ENCODE measurements at regions not wholly inside any gene's neighbourhood (a gene's known extent, or its start where the extent isn't known, plus 50 kb on each side); places are given as distances from the start of the nearest gene placed in this dataset.

- H3K4me3 Mint-ChIP-seq: no peak overlapping the region
- H3K9me3 Mint-ChIP-seq (ENCODE audit: insufficient read depth): no peaks in the 10 kb centered on the region
- ATAC-seq (ENCODE audit: low read depth) (no peak), DNase-seq (no peak)
- H3K27ac ChIP-seq (ENCODE audit: low read length in 2 of 2): no peak overlapping the region
- ChIA-PET POLR2A (no interaction called here), CTCF (interaction anchor here (1.1 kb wide), 1 partner anchor 71 kb away, joined by 3 read pairs; no protein-coding TSS in a partner anchor)
- no peak overlapping the region for H3K4me2 ChIP-seq (replicated peaks; ENCODE audit: low read depth, low read length, poor library complexity, severe bottlenecking)
- H3K27me3 ChIP-seq (replicated peaks in 1 of 4; ENCODE audit: control extremely low read depth in 1 of 4, control insufficient read depth in 3 of 4, insufficient read depth in 4 of 4, low read length in 3 of 4): no peaks in the 10 kb centered on the region
- no peak overlapping the region for H3K9ac ChIP-seq (ENCODE audit: low read length)
- H3K4me3 ChIP-seq (ENCODE audit: control extremely low read depth in 1 of 5, extremely low read depth in 1 of 5, insufficient read depth in 1 of 5, low read depth in 2 of 5, low read length in 4 of 5): no peak overlapping the region
- H3K79me2 ChIP-seq (ENCODE audit: control insufficient read depth, insufficient read depth, low read length): no peaks in the 10 kb centered on the region
- no peak for TF ChIP-seq CTCF (IDR thresholded peaks at IDR 0.05)
- no peak for TF ChIP-seq EZH2 (IDR thresholded peaks at IDR 0.05; ENCODE audit: borderline replicate concordance, insufficient read depth, low read depth, low read length, poor library complexity, severe bottlenecking)
- H4K20me1 ChIP-seq (ENCODE audit: control insufficient read depth, insufficient read depth, low read length, poor library complexity, severe bottlenecking): no peaks in the 10 kb centered on the region
- H2AFZ ChIP-seq (ENCODE audit: insufficient read depth, low read depth, low read length, poor library complexity, severe bottlenecking): no peak overlapping the region
- peaks cover 11 to 14% of the 10 kb centered on the region in 2 donors for H3K4me1 ChIP-seq (ENCODE audit: control insufficient read depth in 2 of 2, insufficient read depth in 2 of 2, low read length in 2 of 2)
- intact Hi-C loops (cut with micrococcal nuclease): no loop called here
- no peak overlapping the region for H3K27ac Mint-ChIP-seq
- H3K27me3 Mint-ChIP-seq: no peaks in the 10 kb centered on the region
- H3K4me1 Mint-ChIP-seq: peaks cover 13% of the 10 kb centered on the region
- H3K36me3 ChIP-seq (replicated peaks in 1 of 2; ENCODE audit: control extremely low read depth in 1 of 2, control insufficient read depth in 1 of 2, extremely low read depth in 1 of 2, insufficient read depth in 2 of 2, low read length in 1 of 2): no peaks in the 10 kb centered on the region
- H3K9me3 ChIP-seq (ENCODE audit: control extremely low read depth in 1 of 3, control insufficient read depth in 2 of 3, insufficient read depth in 1 of 3, low read length in 2 of 3): peaks cover 0 to 10% (median 0%) of the 10 kb centered on the region in 3 donors
Observed at GRCh38 chr5:67317603-67318002, 121.0 kb upstream of the CD180 start.

- intact Hi-C loops (cut with micrococcal nuclease): no loop called here
- peaks cover 13% of the 10 kb centered on the region for H3K4me1 Mint-ChIP-seq
- Histone ChIP-seq H3K36me3 (replicated peaks in 1 of 2; ENCODE audit: control extremely low read depth in 1 of 2, control insufficient read depth in 1 of 2, extremely low read depth in 1 of 2, insufficient read depth in 2 of 2, low read length in 1 of 2) (no peaks in the 10 kb centered on the region), H3K4me3 (ENCODE audit: control extremely low read depth in 1 of 5, extremely low read depth in 1 of 5, insufficient read depth in 1 of 5, low read depth in 2 of 5, low read length in 4 of 5) (no peak overlapping the region), H3K9ac (ENCODE audit: low read length) (no peak overlapping the region), H3K27ac (ENCODE audit: low read length in 2 of 2) (no peak overlapping the region), H3K4me2 (replicated peaks; ENCODE audit: low read depth, low read length, poor library complexity, severe bottlenecking) (no peak overlapping the region), H4K20me1 (ENCODE audit: control insufficient read depth, insufficient read depth, low read length, poor library complexity, severe bottlenecking) (no peaks in the 10 kb centered on the region), H3K27me3 (replicated peaks in 1 of 4; ENCODE audit: control extremely low read depth in 1 of 4, control insufficient read depth in 3 of 4, insufficient read depth in 4 of 4, low read length in 3 of 4) (no peaks in the 10 kb centered on the region), H3K9me3 (ENCODE audit: control extremely low read depth in 1 of 3, control insufficient read depth in 2 of 3, insufficient read depth in 1 of 3, low read length in 2 of 3) (peaks cover 0 to 10% (median 0%) of the 10 kb centered on the region in 3 donors), H3K4me1 (ENCODE audit: control insufficient read depth in 2 of 2, insufficient read depth in 2 of 2, low read length in 2 of 2) (peaks cover 11 to 14% of the 10 kb centered on the region in 2 donors), H2AFZ (ENCODE audit: insufficient read depth, low read depth, low read length, poor library complexity, severe bottlenecking) (no peak overlapping the region), H3K79me2 (ENCODE audit: control insufficient read depth, insufficient read depth, low read length) (no peaks in the 10 kb centered on the region)
- H3K4me3 Mint-ChIP-seq: no peak overlapping the region
- peaks cover 2% of the 10 kb centered on the region for H3K9me3 Mint-ChIP-seq (ENCODE audit: insufficient read depth)
- WGBS (ENCODE audit: insufficient coverage): no CpG with 5 or more reads among the region's 1 CpG
- no peaks in the 10 kb centered on the region for H3K27me3 Mint-ChIP-seq
- DNase-seq: no peak
- POLR2A ChIA-PET: no interaction called here
- CTCF ChIA-PET: interaction anchor here (0.6 kb wide), 1 partner anchor 725 kb away, joined by 6 read pairs; no protein-coding TSS in a partner anchor
- H3K27ac Mint-ChIP-seq: no peak overlapping the region
- TF ChIP-seq CTCF (IDR thresholded peaks at IDR 0.05) (no peak), EZH2 (IDR thresholded peaks at IDR 0.05; ENCODE audit: borderline replicate concordance, insufficient read depth, low read depth, low read length, poor library complexity, severe bottlenecking) (no peak)
- ATAC-seq (ENCODE audit: low read depth): no peak
Observed at GRCh38 chr5:67316695-67317094, 120.1 kb upstream of the CD180 start.

Measured in B cell (primary cell).